Esophagus squamous epithelium (tissue), 4 donors: ENCODE measurements at regions not wholly inside any gene's neighbourhood (a gene's known extent, or its start where the extent isn't known, plus 50 kb on each side); places are given as distances from the start of the nearest gene placed in this dataset.

Experiments used
- CTCF ChIP-seq, 6 experiments: fragments of 450-650 bp in 4 of 6; fragments of 200-600 bp in 2 of 6; sonication (generic) in 2 of 6; IDR thresholded peaks; one replicate each; pipeline ENCODE4 v1.5.1; 2016 to 2019; ENCODE audit warnings: antibody characterized with exemption in 6 of 6, mild to moderate bottlenecking in 4 of 6, moderate library complexity in 4 of 6
- POLR2A ChIP-seq, 4 donors: fragments of 450-650 bp; IDR thresholded peaks; one replicate each; pipeline ENCODE4 v1.6.1; 2017; ENCODE audit warnings: antibody characterized with exemption in 4 of 4, mild to moderate bottlenecking in 4 of 4, moderate library complexity in 3 of 4

GRCh38 chr9:129434187-129434586, 186.7 kb downstream of the C9orf50 start:
- TF ChIP-seq CTCF (IDR thresholded peaks at IDR 0.05): no peak
- TF ChIP-seq POLR2A (IDR thresholded peaks at IDR 0.05): no peak
